ENCODE measurements at regions not wholly inside any gene's neighbourhood (a gene's known extent, or its start where the extent isn't known, plus 50 kb on each side); places are given as distances from the start of the nearest gene placed in this dataset.

GRCh38 chr4:14835708-14836425 is 166.4 kb upstream of the CPEB2 start:
- TF ChIP-seq GATA3 (IDR thresholded peaks at IDR 0.05; ENCODE audit: low read depth, low read length) (no peak), GATA2 (IDR thresholded peaks at IDR 0.05; ENCODE audit: low read depth, low read length) (no peak)

Measured in SH-SY5Y (cell line).